OCI-M1 (cell line): ENCODE measurements at regions not wholly inside any gene's neighbourhood (a gene's known extent, or its start where the extent isn't known, plus 50 kb on each side); places are given as distances from the start of the nearest gene placed in this dataset.

Source experiments
- DNase-seq: peaks from one replicate; lab custom pipeline; 2025; lab: John Stamatoyannopoulos, UW

GRCh38 chr3:64318001-64318400 is 92.7 kb upstream of the PRICKLE2 start:
- DNase-seq: no peak

GRCh38 chr3:64316971-64317370 is 91.7 kb upstream of the PRICKLE2 start:
- no peak for DNase-seq

GRCh38 chr3:64311424-64312061 is 86.3 kb upstream of the PRICKLE2 start:
- no peak for DNase-seq

GRCh38 chr3:64308931-64309330 is 83.7 kb upstream of the PRICKLE2 start:
- no peak for DNase-seq

- no peak for DNase-seq
Observed at GRCh38 chr3:64306745-64307144, 81.5 kb upstream of the PRICKLE2 start.

- no peak for DNase-seq
Observed at GRCh38 chr3:64305731-64306130, 80.5 kb upstream of the PRICKLE2 start.

- no peak for DNase-seq
Observed at GRCh38 chr3:64304828-64305410, 79.7 kb upstream of the PRICKLE2 start.

- no peak for DNase-seq
Observed at GRCh38 chr3:64303881-64304280, 78.6 kb upstream of the PRICKLE2 start.

- DNase-seq: no peak
Observed at GRCh38 chr3:64303401-64303800, 78.1 kb upstream of the PRICKLE2 start.

- no peak for DNase-seq
Observed at GRCh38 chr3:64301476-64301875, 76.2 kb upstream of the PRICKLE2 start.

- DNase-seq: no peak
Observed at GRCh38 chr3:64300790-64301423, 75.6 kb upstream of the PRICKLE2 start.

GRCh38 chr3:64299206-64299605 is 73.9 kb upstream of the PRICKLE2 start:
- no peak for DNase-seq

- no peak for DNase-seq
Observed at GRCh38 chr3:64297563-64297962, 72.3 kb upstream of the PRICKLE2 start.

GRCh38 chr3:64295594-64295993 is 70.3 kb upstream of the PRICKLE2 start:
- DNase-seq: no peak

- DNase-seq: no peak
Observed at GRCh38 chr3:64294771-64295170, 69.5 kb upstream of the PRICKLE2 start.

- DNase-seq: no peak
Observed at GRCh38 chr3:64293121-64293520, 67.9 kb upstream of the PRICKLE2 start.

- DNase-seq: no peak
Observed at GRCh38 chr3:64291956-64292355, 66.7 kb upstream of the PRICKLE2 start.

GRCh38 chr3:64291345-64291744 is 66.1 kb upstream of the PRICKLE2 start:
- DNase-seq: no peak

GRCh38 chr3:64290864-64291263 is 65.6 kb upstream of the PRICKLE2 start:
- no peak for DNase-seq

GRCh38 chr3:64290161-64290560 is 64.9 kb upstream of the PRICKLE2 start:
- no peak for DNase-seq

- DNase-seq: no peak
Observed at GRCh38 chr3:64289622-64290021, 64.4 kb upstream of the PRICKLE2 start.

- no peak for DNase-seq
Observed at GRCh38 chr3:64278625-64279024, 53.4 kb upstream of the PRICKLE2 start.

- no peak for DNase-seq
Observed at GRCh38 chr3:64276131-64276530, 50.9 kb upstream of the PRICKLE2 start.
